Chondrocyte (in vitro differentiated cells): ENCODE measurements at regions not wholly inside any gene's neighbourhood (a gene's known extent, or its start where the extent isn't known, plus 50 kb on each side); places are given as distances from the start of the nearest gene placed in this dataset.

Experiments
- DNase-seq: peaks from one replicate; pipeline ENCODE4 v3.0.0; 2021; ENCODE audit warnings: mixed read lengths, low spot score
- H3K27ac Mint-ChIP-seq: one replicate; pipeline ENCODE4 v1.8.0; 2021; ENCODE audit warnings: mild to moderate bottlenecking, moderate library complexity, mixed read lengths; ENCODE audit not compliant: unreplicated experiment
- H3K27me3 Mint-ChIP-seq: 2 replicates; pipeline ENCODE4 v1.8.0; 2021; ENCODE audit warnings: low read depth, mixed read lengths
- H3K36me3 Mint-ChIP-seq: 2 replicates; pipeline ENCODE4 v1.8.0; 2021; ENCODE audit warnings: low read depth, mixed read lengths
- H3K4me1 Mint-ChIP-seq: 2 replicates; pipeline ENCODE4 v1.8.0; 2021; ENCODE audit warnings: low read depth, mild to moderate bottlenecking, mixed read lengths
- H3K4me3 Mint-ChIP-seq: one replicate; pipeline ENCODE4 v1.8.0; 2021; ENCODE audit warnings: mild to moderate bottlenecking, moderate library complexity, mixed read lengths; ENCODE audit not compliant: unreplicated experiment
- H3K9me3 Mint-ChIP-seq: 2 replicates; pipeline ENCODE4 v1.8.0; 2021; ENCODE audit warnings: low read depth, mixed read lengths
- TF ChIP-seq, protein P1 (sequence below): fragments of 200-600 bp; sonication (generic); IDR thresholded peaks from 2 replicates; pipeline ENCODE4 v1.5.0; 2021; ENCODE audit warnings: antibody characterized with exemption, mild to moderate bottlenecking, moderate library complexity

DNA sequence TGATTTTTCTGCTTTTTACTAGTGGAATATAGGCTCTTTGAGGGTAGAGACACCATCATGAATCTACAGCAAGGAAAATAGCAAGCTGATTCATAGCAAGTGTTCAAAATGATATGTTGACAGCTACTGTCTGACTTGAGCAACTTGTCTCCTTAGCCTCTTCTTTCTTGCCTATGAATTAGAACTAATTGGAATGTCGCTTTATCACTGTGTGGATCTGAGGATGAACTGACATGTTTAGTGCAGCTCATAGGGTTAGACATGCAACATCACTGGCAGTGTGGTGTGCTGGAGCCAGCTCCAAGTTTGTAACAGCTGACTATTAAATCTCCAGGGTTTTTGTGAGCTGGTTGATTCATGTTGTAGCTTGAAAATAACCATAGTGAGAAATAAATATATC lies 1068.4 kb downstream of the PCDH18 start:
- H3K4me1 Mint-ChIP-seq: no peaks in the 10 kb centered on the region
- DNase-seq: no peak
- TF ChIP-seq, protein P1, sequence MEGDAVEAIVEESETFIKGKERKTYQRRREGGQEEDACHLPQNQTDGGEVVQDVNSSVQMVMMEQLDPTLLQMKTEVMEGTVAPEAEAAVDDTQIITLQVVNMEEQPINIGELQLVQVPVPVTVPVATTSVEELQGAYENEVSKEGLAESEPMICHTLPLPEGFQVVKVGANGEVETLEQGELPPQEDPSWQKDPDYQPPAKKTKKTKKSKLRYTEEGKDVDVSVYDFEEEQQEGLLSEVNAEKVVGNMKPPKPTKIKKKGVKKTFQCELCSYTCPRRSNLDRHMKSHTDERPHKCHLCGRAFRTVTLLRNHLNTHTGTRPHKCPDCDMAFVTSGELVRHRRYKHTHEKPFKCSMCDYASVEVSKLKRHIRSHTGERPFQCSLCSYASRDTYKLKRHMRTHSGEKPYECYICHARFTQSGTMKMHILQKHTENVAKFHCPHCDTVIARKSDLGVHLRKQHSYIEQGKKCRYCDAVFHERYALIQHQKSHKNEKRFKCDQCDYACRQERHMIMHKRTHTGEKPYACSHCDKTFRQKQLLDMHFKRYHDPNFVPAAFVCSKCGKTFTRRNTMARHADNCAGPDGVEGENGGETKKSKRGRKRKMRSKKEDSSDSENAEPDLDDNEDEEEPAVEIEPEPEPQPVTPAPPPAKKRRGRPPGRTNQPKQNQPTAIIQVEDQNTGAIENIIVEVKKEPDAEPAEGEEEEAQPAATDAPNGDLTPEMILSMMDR: no peak
- H3K36me3 Mint-ChIP-seq: peaks cover 2% of the 10 kb centered on the region
- no peaks in the 10 kb centered on the region for H3K27me3 Mint-ChIP-seq
- H3K4me3 Mint-ChIP-seq: no peak overlapping the region
- no peak overlapping the region for H3K27ac Mint-ChIP-seq
- peaks cover 10% of the 10 kb centered on the region for H3K9me3 Mint-ChIP-seq

DNA sequence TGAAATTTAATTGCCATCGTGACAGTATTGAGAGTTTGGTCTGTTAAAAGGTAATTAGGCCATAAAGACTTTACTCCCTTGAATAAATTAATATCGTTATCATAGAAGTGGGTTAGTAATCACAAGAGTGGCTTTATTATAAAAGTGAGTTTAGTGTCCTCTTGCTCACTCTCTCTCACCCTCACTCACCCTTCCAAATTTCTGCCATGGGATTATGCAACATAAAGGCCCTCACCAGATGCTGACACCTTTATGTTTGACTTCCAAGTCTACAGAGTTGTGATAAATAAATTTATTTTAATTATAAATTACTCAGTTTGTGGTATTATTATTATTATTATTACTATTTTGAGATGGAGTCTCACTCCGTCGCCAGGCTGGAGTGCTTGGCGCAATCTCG lies 1070.8 kb downstream of the PCDH18 start:
- Mint-ChIP-seq H3K4me1 (no peaks in the 10 kb centered on the region), H3K36me3 (no peaks in the 10 kb centered on the region), H3K27me3 (no peaks in the 10 kb centered on the region), H3K27ac (no peak overlapping the region), H3K4me3 (no peak overlapping the region), H3K9me3 (peaks cover 3% of the 10 kb centered on the region)
- TF ChIP-seq, protein P1: no peak
- no peak for DNase-seq

DNA sequence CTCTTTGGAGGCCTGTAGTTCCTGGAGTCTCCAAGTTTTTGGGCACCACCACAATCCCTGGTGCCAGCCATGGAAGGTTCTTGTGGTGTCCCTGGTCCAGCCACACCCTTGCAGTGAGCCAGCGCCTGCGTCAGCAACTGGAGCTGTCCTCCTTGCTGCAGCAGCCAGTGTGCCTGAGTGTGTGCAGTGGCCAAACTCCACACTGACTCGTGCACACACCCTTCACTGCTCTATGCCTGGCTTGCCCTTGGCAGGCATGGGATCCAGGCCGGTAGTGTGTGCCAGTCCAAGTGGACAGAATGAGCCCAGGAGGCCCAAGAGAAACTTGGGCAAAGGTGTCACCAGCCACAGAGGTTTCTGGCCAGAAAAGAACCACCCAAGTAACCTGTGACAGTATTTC lies 1074.0 kb downstream of the PCDH18 start:
- Mint-ChIP-seq H3K9me3 (peaks cover 9% of the 10 kb centered on the region), H3K27ac (no peak overlapping the region), H3K27me3 (no peaks in the 10 kb centered on the region), H3K4me1 (no peaks in the 10 kb centered on the region), H3K4me3 (no peak overlapping the region), H3K36me3 (no peaks in the 10 kb centered on the region)
- no peak for DNase-seq
- TF ChIP-seq, protein P1: no peak

DNA sequence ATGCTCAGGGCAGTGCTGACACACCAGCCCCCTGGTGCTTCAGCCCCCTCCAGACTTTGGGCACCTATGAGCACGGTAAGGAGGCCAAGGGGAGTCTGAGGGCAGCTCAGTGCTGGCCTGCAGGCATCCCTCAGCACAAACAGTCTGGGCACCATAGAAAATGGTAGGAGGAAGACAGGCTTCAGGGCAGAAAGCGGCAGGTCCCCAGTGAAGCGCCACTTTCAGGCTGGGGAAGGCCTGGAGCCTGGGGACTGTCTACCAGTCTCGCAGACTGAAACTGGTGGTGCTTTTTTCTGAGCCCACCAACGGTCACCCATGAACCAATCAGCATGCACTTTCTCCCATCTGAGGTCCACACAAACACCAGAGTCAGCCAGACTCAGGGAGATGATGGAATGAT lies 1074.7 kb downstream of the PCDH18 start:
- peaks cover 13% of the 10 kb centered on the region for H3K9me3 Mint-ChIP-seq
- H3K4me1 Mint-ChIP-seq: no peaks in the 10 kb centered on the region
- H3K36me3 Mint-ChIP-seq: no peaks in the 10 kb centered on the region
- H3K27ac Mint-ChIP-seq: no peak overlapping the region
- H3K4me3 Mint-ChIP-seq: no peak overlapping the region
- no peaks in the 10 kb centered on the region for H3K27me3 Mint-ChIP-seq
- no peak for DNase-seq
- TF ChIP-seq, protein P1: no peak

DNA sequence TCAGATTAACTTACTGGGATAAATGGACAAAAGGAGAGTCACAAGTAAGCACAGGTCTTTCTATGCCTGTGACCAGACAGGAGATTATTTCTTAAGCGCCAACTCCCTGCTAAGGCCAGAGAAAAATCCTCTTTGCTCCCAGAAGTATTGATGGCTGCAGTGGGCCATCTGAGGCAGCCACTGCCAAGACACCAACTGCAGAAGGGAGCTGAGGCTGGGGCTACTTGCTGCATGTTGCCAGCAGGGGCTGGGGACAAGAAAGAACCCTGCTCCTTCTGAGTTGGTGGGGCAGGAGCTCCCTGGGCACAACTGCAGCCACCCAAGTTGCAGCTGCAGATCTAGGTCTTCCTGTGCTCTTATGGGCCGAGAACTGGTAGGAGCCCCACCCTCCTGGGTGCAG lies 1075.3 kb downstream of the PCDH18 start:
- no peaks in the 10 kb centered on the region for H3K36me3 Mint-ChIP-seq
- TF ChIP-seq, protein P1: no peak
- no peaks in the 10 kb centered on the region for H3K27me3 Mint-ChIP-seq
- H3K4me3 Mint-ChIP-seq: no peak overlapping the region
- no peak overlapping the region for H3K27ac Mint-ChIP-seq
- H3K4me1 Mint-ChIP-seq: no peaks in the 10 kb centered on the region
- H3K9me3 Mint-ChIP-seq: peaks cover 11% of the 10 kb centered on the region
- no peak for DNase-seq
